Osteoblast (primary cell): ENCODE measurements at regions not wholly inside any gene's neighbourhood (a gene's known extent, or its start where the extent isn't known, plus 50 kb on each side); places are given as distances from the start of the nearest gene placed in this dataset.

Experiments used
- DNase-seq: peaks from one replicate; pipeline ENCODE4 v3.0.0; 2011; ENCODE audit warnings: low spot score, mixed read lengths; ENCODE audit not compliant: insufficient read length; ENCODE audit errors: missing footprints
- H2AFZ ChIP-seq: 2 replicates; pipeline ENCODE4 v1.6.0; 2011; ENCODE audit warnings: mild to moderate bottlenecking, low read length
- H3K27ac ChIP-seq: 2 replicates; pipeline ENCODE4 v1.5.1; 2011; ENCODE audit warnings: mild to moderate bottlenecking, low read depth, low read length, moderate library complexity
- H3K27me3 ChIP-seq: 2 replicates; pipeline ENCODE4 v1.6.0; 2012; ENCODE audit warnings: mild to moderate bottlenecking, control low read depth, inconsistent platforms, low read length, moderate library complexity; ENCODE audit not compliant: insufficient read depth
- H3K36me3 ChIP-seq: 2 replicates; pipeline ENCODE4 v1.5.1; 2011; ENCODE audit warnings: mild to moderate bottlenecking, low read length, control low read depth, moderate library complexity; ENCODE audit not compliant: insufficient read depth
- H3K4me1 ChIP-seq: 2 replicates; pipeline ENCODE4 v1.5.1; 2011; ENCODE audit warnings: mild to moderate bottlenecking, low read length, control low read depth, moderate library complexity; ENCODE audit not compliant: insufficient read depth
- H3K4me2 ChIP-seq: 2 replicates; pipeline ENCODE4 v1.6.0; 2011; ENCODE audit warnings: mild to moderate bottlenecking, low read length; ENCODE audit not compliant: insufficient read depth
- H3K4me3 ChIP-seq: fragments of 200-600 bp; sonication (generic); 3 replicates; pipeline ENCODE4 v1.5.1; 2012; ENCODE audit warnings: mild to moderate bottlenecking, low read length, inconsistent platforms; ENCODE audit not compliant: insufficient read depth
- H3K79me2 ChIP-seq: 2 replicates; pipeline ENCODE4 v1.6.0; 2012; ENCODE audit warnings: mild to moderate bottlenecking, low read length, control low read depth, inconsistent platforms; ENCODE audit not compliant: insufficient read depth
- H3K9me3 ChIP-seq: 2 replicates; pipeline ENCODE4 v1.5.1; 2011; ENCODE audit warnings: low read depth, low read length, control low read depth
- H4K20me1 ChIP-seq: 2 replicates; pipeline ENCODE4 v1.6.0; 2012; ENCODE audit warnings: mild to moderate bottlenecking, low read length, control low read depth; ENCODE audit not compliant: insufficient read depth
- TF ChIP-seq, protein P1 (sequence below): IDR thresholded peaks from 2 replicates; pipeline ENCODE4 v1.5.1; 2011; ENCODE audit warnings: mild to moderate bottlenecking, low read depth, low read length, moderate library complexity; ENCODE audit errors: extremely low read depth

DNA sequence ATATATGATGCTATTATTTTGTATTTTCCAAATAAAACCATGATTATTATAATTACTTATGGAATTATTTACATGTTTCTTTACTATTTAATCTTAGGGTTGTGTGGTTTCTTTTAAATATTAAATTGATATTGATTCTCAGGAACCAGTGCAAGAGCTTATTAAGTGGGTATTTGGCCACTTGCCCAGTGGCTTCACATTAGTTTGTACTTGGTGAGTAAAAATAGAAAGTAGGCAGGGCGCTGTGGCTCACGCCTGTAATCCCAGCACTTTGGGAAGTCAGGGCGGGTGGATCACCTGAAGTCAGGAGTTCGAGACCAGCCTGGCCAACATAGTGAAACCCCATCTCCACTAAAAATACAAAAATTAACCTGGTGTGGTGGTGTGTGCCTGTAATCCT lies 497.1 kb downstream of the PTPRC start:
- no peak overlapping the region for H3K27ac ChIP-seq
- no peaks in the 10 kb centered on the region for H3K79me2 ChIP-seq
- H4K20me1 ChIP-seq: no peaks in the 10 kb centered on the region
- TF ChIP-seq, protein P1, sequence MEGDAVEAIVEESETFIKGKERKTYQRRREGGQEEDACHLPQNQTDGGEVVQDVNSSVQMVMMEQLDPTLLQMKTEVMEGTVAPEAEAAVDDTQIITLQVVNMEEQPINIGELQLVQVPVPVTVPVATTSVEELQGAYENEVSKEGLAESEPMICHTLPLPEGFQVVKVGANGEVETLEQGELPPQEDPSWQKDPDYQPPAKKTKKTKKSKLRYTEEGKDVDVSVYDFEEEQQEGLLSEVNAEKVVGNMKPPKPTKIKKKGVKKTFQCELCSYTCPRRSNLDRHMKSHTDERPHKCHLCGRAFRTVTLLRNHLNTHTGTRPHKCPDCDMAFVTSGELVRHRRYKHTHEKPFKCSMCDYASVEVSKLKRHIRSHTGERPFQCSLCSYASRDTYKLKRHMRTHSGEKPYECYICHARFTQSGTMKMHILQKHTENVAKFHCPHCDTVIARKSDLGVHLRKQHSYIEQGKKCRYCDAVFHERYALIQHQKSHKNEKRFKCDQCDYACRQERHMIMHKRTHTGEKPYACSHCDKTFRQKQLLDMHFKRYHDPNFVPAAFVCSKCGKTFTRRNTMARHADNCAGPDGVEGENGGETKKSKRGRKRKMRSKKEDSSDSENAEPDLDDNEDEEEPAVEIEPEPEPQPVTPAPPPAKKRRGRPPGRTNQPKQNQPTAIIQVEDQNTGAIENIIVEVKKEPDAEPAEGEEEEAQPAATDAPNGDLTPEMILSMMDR: no peak
- H3K4me3 ChIP-seq: no peak overlapping the region
- H3K4me1 ChIP-seq: no peaks in the 10 kb centered on the region
- DNase-seq: no peak
- H3K9me3 ChIP-seq: no peaks in the 10 kb centered on the region
- H3K4me2 ChIP-seq: no peak overlapping the region
- no peaks in the 10 kb centered on the region for H3K27me3 ChIP-seq
- H3K36me3 ChIP-seq: no peaks in the 10 kb centered on the region
- no peak overlapping the region for H2AFZ ChIP-seq

GRCh38 chr1:199138061-199138460 lies 499.2 kb downstream of the PTPRC start:
- H3K27me3 ChIP-seq: no peaks in the 10 kb centered on the region

GRCh38 chr1:199149591-199149990 lies 510.8 kb downstream of the PTPRC start:
- TF ChIP-seq, protein P1: no peak
- Histone ChIP-seq H3K27me3 (no peaks in the 10 kb centered on the region), H3K79me2 (no peaks in the 10 kb centered on the region), H4K20me1 (no peaks in the 10 kb centered on the region), H3K36me3 (no peaks in the 10 kb centered on the region), H2AFZ (no peak overlapping the region), H3K4me2 (no peak overlapping the region), H3K4me3 (no peak overlapping the region), H3K9me3 (no peaks in the 10 kb centered on the region), H3K27ac (no peak overlapping the region), H3K4me1 (no peaks in the 10 kb centered on the region)
- no peak for DNase-seq

More at GRCh38 chr1:199138061-199138460, 499.2 kb downstream of the PTPRC start:
- H3K4me1 ChIP-seq: no peaks in the 10 kb centered on the region
- DNase-seq: no peak
- H2AFZ ChIP-seq: no peak overlapping the region
- H3K4me2 ChIP-seq: no peak overlapping the region
- TF ChIP-seq, protein P1: no peak
- H3K27ac ChIP-seq: no peak overlapping the region
- H3K36me3 ChIP-seq: no peaks in the 10 kb centered on the region
- H4K20me1 ChIP-seq: no peaks in the 10 kb centered on the region
- H3K9me3 ChIP-seq: no peaks in the 10 kb centered on the region
- no peak overlapping the region for H3K4me3 ChIP-seq
- H3K79me2 ChIP-seq: no peaks in the 10 kb centered on the region

DNA sequence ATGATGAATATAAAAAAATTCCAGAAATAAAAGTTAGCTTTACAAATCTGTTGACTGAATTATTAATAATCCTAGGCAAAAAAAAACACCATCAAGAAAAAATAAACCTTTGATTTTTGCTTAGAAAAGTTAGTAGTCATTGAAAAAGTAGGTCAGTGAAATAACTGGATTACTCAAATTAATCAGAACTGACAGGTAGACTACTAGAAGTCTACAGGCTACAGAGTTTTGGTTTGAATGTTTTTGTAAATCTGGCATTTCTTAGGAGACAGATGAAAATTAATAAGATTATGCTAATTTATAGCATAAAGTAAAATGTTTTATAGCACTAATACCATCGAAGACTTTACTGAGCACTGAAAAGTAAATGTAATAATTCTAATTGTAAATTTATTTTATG lies 511.9 kb downstream of the PTPRC start:
- Histone ChIP-seq H3K36me3 (no peaks in the 10 kb centered on the region), H3K4me1 (no peaks in the 10 kb centered on the region), H3K4me3 (no peak overlapping the region), H2AFZ (no peak overlapping the region), H3K27ac (no peak overlapping the region), H3K27me3 (no peaks in the 10 kb centered on the region), H4K20me1 (no peaks in the 10 kb centered on the region), H3K4me2 (no peak overlapping the region), H3K9me3 (no peaks in the 10 kb centered on the region), H3K79me2 (no peaks in the 10 kb centered on the region)
- DNase-seq: no peak
- TF ChIP-seq, protein P1: no peak
